Muscle layer of colon (tissue), 2 donors: ENCODE measurements at regions not wholly inside any gene's neighbourhood (a gene's known extent, or its start where the extent isn't known, plus 50 kb on each side); places are given as distances from the start of the nearest gene placed in this dataset.

ENCODE experiments used
- H3K27ac ChIP-seq: one replicate; pipeline ENCODE4 v1.7.0; 2013; ENCODE audit warnings: low read depth, mild to moderate bottlenecking, low read length, moderate library complexity
- H3K27me3 ChIP-seq, 2 donors: one replicate each; pipeline ENCODE4 v1.7.0; 2013; ENCODE audit warnings: low read length in 2 of 2, mild to moderate bottlenecking in 2 of 2; ENCODE audit not compliant: insufficient read depth in 2 of 2, control insufficient read depth in 1 of 2
- H3K36me3 ChIP-seq: one replicate; pipeline ENCODE4 v1.7.0; 2013; ENCODE audit warnings: mild to moderate bottlenecking, low read length; ENCODE audit not compliant: insufficient read depth
- H3K4me1 ChIP-seq: one replicate; pipeline ENCODE4 v1.7.0; 2013; ENCODE audit warnings: mild to moderate bottlenecking, low read length; ENCODE audit not compliant: insufficient read depth
- H3K4me3 ChIP-seq, 2 donors: one replicate each; pipeline ENCODE4 v1.7.0; 2013; ENCODE audit warnings: low read length in 2 of 2, low read depth in 1 of 2, mild to moderate bottlenecking in 1 of 2, moderate library complexity in 1 of 2
- H3K9ac ChIP-seq: one replicate; pipeline ENCODE4 v1.7.0; 2013; ENCODE audit warnings: low read length
- H3K9me3 ChIP-seq: one replicate; pipeline ENCODE4 v1.7.0; 2013; ENCODE audit warnings: mild to moderate bottlenecking, low read length
- donor health status: abdominal sarcoma.
- donor health status: Adenocarcinoma of cecum.

- no peaks in the 10 kb centered on the region for H3K27me3 ChIP-seq
- no peak overlapping the region for H3K9ac ChIP-seq
- H3K4me1 ChIP-seq = no peaks in the 10 kb centered on the region
- H3K4me3 ChIP-seq = no peak overlapping the region
- no peaks in the 10 kb centered on the region for H3K36me3 ChIP-seq
- H3K9me3 ChIP-seq = no peaks in the 10 kb centered on the region
- H3K27ac ChIP-seq = no peak overlapping the region
Measured at GRCh38 chr7:13416071-13416470, 573.4 kb downstream of the ETV1 start.

DNA sequence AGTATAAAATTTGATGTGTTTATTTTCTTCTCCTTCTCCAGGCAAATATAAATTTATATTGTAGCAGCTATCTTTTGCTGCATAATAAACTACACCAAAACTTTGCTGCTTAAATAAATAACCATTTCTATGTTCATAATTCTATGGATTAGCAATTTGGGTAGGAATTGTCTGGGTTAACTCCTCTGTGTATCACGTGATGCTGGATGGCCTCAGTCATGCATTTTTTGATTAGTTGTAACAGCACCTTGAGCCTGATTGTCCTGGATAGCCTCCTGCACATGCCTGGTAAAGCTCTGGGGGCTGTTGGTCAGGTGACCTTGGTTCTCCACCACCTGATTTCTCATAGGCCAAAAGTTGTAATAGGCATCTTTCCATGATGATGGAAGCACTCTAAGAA, 572.9 kb downstream of the ETV1 start:
- no peak overlapping the region for H3K27ac ChIP-seq
- H3K9ac ChIP-seq = no peak overlapping the region
- no peaks in the 10 kb centered on the region for H3K27me3 ChIP-seq
- no peaks in the 10 kb centered on the region for H3K36me3 ChIP-seq
- H3K9me3 ChIP-seq = no peaks in the 10 kb centered on the region
- H3K4me1 ChIP-seq = no peaks in the 10 kb centered on the region
- H3K4me3 ChIP-seq = no peak overlapping the region

DNA sequence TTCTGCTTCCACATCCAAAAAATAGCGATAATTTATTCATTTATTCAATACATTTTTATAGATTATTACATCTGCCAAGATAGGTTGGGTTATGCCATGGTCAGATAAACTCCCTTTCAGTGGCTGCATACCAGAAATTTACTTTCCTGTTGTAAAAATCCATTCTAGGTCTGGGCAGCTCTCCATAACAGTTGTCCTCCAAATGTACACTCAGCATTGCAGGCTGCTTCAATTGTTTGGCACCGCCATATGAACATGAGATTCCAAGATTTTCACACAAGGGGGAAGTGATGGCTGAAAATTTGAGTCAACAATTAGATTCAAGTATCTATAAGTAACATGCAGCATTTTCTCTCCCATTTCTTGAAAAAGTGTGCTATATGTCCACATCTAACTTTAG, 568.7 kb downstream of the ETV1 start:
- no peak overlapping the region for H3K9ac ChIP-seq
- no peaks in the 10 kb centered on the region for H3K27me3 ChIP-seq
- no peaks in the 10 kb centered on the region for H3K4me1 ChIP-seq
- H3K27ac ChIP-seq = no peak overlapping the region
- H3K4me3 ChIP-seq = no peak overlapping the region
- H3K36me3 ChIP-seq = no peaks in the 10 kb centered on the region
- H3K9me3 ChIP-seq = no peaks in the 10 kb centered on the region

DNA sequence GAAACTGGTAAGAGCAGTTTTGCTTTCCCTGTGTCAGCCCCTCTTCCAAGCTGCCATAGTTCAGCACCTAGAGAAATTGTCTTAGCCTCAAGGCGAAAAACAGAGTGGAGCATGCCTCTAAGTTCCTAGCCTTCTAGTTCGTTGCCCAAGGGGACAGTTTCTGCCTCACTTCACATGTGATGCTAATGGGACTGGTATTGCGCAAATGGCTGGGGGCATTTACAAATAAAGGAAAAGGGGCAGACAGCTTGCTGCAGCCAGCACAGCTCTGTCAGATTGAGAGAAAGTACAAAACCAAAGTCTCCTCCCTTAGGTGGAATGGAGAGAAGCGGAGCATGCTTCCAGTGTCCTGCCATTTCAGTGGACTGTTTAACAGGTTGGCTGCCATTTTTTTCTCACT, 567.7 kb downstream of the ETV1 start:
- no peak overlapping the region for H3K9ac ChIP-seq
- no peaks in the 10 kb centered on the region for H3K9me3 ChIP-seq
- H3K36me3 ChIP-seq = no peaks in the 10 kb centered on the region
- H3K27ac ChIP-seq = no peak overlapping the region
- H3K4me1 ChIP-seq = no peaks in the 10 kb centered on the region
- no peak overlapping the region for H3K4me3 ChIP-seq
- no peaks in the 10 kb centered on the region for H3K27me3 ChIP-seq

DNA sequence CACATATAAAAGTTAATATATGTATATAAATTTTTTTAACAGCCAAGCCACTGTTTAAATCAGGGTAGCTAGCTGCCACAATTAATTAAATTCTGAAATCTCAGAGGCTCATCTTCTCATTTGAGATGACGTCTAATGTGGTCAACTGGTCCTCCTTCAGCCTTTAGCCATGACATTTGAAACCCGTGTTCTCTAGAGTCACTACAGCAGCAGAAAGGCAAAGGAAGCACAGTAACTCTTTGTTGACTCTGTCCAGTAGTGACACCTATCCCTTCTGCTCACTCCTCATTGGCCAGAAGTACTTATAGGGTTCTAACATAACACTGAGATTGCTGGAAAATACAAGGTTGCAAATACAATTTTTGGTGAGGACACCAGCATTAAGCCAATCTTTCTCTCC, 555.5 kb downstream of the ETV1 start:
- no peak overlapping the region for H3K27ac ChIP-seq
- H3K9me3 ChIP-seq = no peaks in the 10 kb centered on the region
- no peaks in the 10 kb centered on the region for H3K27me3 ChIP-seq
- no peaks in the 10 kb centered on the region for H3K36me3 ChIP-seq
- no peaks in the 10 kb centered on the region for H3K4me1 ChIP-seq
- no peak overlapping the region for H3K4me3 ChIP-seq
- H3K9ac ChIP-seq = no peak overlapping the region

DNA sequence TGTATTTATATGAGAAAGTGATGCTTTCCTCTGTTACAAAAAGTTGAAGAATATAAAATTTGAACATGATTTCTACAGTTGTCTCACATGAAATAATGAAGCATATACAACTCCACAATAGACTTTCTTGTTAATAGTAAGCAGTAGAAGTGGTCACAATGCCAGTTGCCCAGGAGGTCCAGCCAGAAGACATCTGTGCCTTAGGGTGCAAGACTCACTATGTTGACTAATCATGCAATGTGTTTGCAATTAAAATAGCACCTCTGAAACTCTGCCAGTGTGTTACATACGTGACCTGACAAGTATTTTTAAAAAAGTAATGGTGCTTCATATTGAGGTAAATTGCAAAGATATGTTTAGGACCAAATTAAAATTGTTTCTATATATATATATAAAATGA, 547.2 kb downstream of the ETV1 start:
- no peak overlapping the region for H3K4me3 ChIP-seq
- no peak overlapping the region for H3K9ac ChIP-seq
- H3K4me1 ChIP-seq = no peaks in the 10 kb centered on the region
- H3K27ac ChIP-seq = no peak overlapping the region
- H3K27me3 ChIP-seq = no peaks in the 10 kb centered on the region
- H3K36me3 ChIP-seq = no peaks in the 10 kb centered on the region
- no peaks in the 10 kb centered on the region for H3K9me3 ChIP-seq

DNA sequence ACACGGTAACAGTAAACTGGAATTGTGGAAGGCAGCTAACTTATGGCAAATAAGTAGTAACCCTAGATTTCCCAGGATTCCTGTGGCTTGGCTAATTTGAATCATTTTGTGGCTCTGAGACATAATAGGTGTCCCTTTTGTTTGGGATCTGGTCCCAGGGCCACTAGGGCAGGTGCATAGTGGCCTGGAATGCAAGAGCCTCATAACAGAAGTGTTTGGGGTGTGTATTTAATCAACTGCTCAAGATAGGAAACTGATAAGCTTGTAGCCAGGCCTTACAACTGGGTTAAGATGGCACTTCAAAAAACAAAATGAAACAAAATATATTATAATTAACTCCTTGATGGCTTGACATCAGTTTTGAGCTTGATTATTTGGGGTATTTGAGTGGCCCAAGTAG, 541.8 kb downstream of the ETV1 start:
- Histone ChIP-seq H3K9me3 (no peaks in the 10 kb centered on the region), H3K9ac (no peak overlapping the region), H3K27ac (no peak overlapping the region), H3K36me3 (no peaks in the 10 kb centered on the region), H3K27me3 (no peaks in the 10 kb centered on the region), H3K4me1 (no peaks in the 10 kb centered on the region), H3K4me3 (no peak overlapping the region)

DNA sequence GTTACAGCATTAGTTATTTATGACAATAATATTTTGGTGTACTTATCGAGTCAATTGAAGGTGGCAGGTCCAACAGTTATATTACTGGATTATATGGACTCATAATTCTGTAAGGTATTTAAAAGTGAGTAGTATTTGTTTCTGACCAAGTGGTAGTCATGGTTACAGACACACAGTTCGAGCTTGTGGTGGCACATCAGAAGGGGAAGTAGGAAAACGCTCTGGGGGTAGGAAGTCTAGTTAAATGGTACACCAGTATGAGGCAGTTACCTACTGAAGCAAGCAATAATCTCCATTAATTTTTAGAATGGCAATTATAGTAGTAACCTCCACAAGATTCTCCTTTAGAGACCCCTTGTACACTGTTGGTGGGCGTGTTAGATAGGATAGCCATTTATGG, 541.2 kb downstream of the ETV1 start:
- no peak overlapping the region for H3K9ac ChIP-seq
- H3K4me3 ChIP-seq = no peak overlapping the region
- H3K36me3 ChIP-seq = no peaks in the 10 kb centered on the region
- no peaks in the 10 kb centered on the region for H3K4me1 ChIP-seq
- no peaks in the 10 kb centered on the region for H3K9me3 ChIP-seq
- no peaks in the 10 kb centered on the region for H3K27me3 ChIP-seq
- H3K27ac ChIP-seq = no peak overlapping the region

DNA sequence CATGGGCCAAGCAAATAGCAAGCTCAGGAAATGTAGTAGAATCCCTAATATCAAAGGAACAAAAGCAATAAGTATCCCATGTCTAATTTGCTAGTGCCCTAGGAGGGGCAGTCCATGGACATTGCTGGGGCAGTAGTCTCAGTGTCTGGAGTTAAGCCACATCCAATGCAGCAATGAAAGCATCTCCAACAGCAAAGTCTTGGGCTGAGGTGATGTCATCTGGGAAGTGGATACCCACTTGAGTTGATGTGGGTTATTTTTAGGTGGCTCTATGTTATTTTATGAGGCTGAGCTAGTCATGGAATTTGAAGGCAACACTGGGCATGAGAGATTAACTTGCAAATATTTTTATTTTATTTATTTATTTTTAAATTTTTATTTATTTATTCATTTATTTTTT, 540.0 kb downstream of the ETV1 start:
- Histone ChIP-seq H3K9me3 (no peaks in the 10 kb centered on the region), H3K4me1 (no peaks in the 10 kb centered on the region), H3K9ac (no peak overlapping the region), H3K27ac (no peak overlapping the region), H3K36me3 (no peaks in the 10 kb centered on the region), H3K4me3 (no peak overlapping the region), H3K27me3 (no peaks in the 10 kb centered on the region)

- no peak overlapping the region for H3K4me3 ChIP-seq
- no peaks in the 10 kb centered on the region for H3K27me3 ChIP-seq
- no peaks in the 10 kb centered on the region for H3K36me3 ChIP-seq
- no peak overlapping the region for H3K9ac ChIP-seq
- H3K9me3 ChIP-seq = no peaks in the 10 kb centered on the region
- no peak overlapping the region for H3K27ac ChIP-seq
- no peaks in the 10 kb centered on the region for H3K4me1 ChIP-seq
Measured at GRCh38 chr7:13454916-13455592, 534.4 kb downstream of the ETV1 start.

DNA sequence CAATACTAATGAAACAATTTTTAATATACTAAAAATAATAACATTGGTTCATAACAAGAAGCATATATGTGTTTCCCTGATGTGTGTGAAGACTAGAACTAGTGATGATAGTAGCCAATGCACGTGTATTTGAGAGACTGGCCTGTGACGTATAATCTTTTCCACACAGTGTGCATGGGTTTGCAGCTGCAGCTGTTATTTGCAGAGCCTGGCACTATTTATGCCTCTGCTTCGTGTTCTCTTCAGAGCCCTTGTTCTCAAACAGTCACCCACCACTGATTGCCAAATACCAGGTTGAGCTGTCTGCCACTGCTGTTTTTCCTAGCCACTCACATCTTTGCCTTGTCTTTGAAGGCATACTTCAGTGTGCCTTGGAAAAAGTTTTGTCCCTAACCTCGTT, 531.7 kb downstream of the ETV1 start:
- Histone ChIP-seq H3K9ac (no peak overlapping the region), H3K4me3 (no peak overlapping the region), H3K4me1 (no peaks in the 10 kb centered on the region), H3K27me3 (no peaks in the 10 kb centered on the region), H3K27ac (no peak overlapping the region), H3K36me3 (no peaks in the 10 kb centered on the region), H3K9me3 (no peaks in the 10 kb centered on the region)

DNA sequence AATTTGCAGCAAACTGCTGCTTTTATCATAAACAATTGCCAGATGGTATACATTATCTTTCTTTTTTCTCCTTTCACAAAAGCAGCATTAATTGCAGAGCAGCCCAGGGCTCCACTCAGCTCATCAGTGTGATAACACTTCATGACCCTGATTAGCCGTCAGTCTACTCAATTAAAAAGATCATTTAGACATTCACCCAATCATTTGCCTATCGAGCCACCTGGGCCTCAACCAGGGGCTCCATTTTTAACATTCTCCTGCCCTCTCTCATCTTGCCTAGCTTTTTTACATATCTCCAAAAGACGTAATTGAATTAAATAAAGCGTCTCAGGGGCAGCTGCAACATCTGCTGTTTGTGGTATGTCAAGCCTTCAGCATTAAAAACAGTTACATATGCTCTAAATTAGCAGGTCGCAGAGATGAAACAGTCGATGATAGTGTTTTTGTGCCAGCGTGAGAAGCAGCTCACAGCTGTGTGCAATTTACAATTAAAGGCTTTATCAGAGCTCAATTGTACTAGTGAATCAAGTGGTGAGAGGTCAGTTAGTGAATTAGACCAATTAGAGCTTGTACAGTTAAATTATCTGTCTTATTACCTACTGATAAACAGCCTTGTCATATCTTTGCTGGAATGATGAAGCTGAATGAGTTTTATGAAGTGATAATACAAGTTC, 522.5 kb downstream of the ETV1 start:
- H3K36me3 ChIP-seq = no peaks in the 10 kb centered on the region
- no peaks in the 10 kb centered on the region for H3K9me3 ChIP-seq
- no peak overlapping the region for H3K4me3 ChIP-seq
- H3K27me3 ChIP-seq = no peaks in the 10 kb centered on the region
- no peak overlapping the region for H3K9ac ChIP-seq
- H3K4me1 ChIP-seq = no peaks in the 10 kb centered on the region
- H3K27ac ChIP-seq = no peak overlapping the region
